ENCODE measurements at regions not wholly inside any gene's neighbourhood (a gene's known extent, or its start where the extent isn't known, plus 50 kb on each side); places are given as distances from the start of the nearest gene placed in this dataset.
A peak's percentile ranks its signal among the peaks of the same experiment; 100 is the strongest.

DNA sequence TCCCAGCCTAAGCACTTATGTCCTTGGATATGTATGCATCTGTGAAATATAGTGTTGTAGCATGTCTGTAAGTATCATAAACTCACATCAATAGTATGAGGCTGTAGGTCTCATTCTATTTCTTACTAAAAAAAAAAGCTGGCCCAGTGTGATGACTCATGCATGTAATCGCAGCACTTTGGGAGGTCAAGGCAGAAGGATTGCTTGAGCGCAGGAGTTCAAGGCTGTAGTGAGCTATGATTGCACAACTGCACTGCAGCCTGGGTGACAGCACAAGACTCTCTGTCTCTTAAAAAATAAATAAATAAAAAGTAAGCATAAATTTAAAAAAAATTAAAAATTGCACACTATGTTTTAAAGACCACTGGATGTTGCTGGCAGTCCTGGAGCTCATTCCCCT is 79.1 kb upstream of the SPATA13 start:
- DNase-seq (ENCODE audit: low spot score) = no peak

DNA sequence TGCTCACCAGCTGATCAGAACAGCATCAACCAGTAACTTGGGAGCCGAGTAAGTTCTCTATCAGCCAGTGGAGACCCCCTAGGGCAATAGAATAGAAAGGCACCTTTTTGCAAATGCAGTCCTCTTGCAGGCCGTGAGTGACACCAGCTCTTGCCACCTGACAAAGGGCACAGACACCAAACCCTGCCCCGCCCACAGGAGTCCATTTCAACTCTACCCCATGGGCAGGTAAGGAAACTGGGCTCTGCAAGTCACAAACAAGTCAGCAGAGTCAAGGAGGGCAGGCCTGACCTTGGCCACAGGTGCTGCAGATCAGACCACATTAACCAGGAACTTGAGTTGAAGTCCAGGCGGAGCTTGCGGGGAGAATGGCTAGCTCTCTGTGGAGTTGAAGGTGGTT is 77.4 kb upstream of the SPATA13 start:
- DNase-seq (ENCODE audit: low spot score) = no peak

DNA sequence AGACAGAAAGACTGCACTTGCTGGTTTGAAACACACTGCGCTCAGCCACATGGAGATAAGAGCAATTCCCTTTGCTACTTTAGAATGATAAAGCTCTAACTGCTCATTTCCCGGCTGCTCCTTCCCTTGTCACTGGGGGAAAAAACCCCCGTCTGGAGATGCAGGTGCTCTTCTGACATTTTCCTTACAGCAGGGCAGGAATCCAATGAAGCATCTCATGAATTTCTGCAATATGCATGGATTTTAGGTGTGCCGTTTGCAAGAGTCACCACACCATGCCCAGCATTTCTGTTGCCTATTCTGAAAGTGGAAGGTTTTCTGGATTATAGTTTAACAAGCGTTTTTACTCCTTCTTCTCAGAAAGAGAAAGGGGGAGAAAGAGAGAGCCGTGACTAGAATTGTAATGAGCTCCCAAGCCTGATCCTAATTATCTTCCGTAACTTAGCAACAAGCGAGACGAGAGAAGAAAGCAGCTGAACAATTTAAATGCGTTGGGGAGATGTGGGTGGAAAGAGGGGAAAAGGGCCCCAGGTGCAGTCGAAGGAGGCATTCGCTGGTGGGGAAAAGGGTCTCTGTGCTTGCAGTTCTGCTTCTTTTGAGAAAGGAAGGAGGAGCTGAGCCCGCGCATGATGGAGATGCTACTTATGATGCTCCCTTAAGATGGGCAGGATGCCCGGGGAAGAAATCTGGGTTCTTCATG is 76.6 kb upstream of the SPATA13 start:
- DNase-seq (ENCODE audit: low spot score) = no peak

DNA sequence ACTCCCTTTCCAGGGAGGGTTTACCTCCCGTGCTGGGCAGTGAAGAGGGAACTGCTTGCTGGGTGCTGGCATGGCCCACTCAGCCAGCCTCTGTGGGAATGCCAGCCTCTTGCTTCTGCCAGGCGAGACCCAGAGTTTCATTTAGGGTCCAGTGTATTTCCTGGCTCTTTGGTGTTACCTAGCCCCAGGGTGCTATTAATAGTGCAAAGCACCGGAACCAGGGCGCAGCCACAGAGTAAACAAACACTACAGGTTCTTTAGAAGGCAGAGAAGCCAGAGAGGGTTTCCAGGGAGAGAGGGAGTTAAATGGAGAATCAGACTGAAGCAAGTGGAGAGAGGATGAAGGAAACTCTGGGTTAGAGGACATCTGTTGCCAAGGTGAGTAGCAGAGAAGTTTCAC is 74.9 kb upstream of the SPATA13 start:
- DNase-seq (ENCODE audit: low spot score) = no peak

DNA sequence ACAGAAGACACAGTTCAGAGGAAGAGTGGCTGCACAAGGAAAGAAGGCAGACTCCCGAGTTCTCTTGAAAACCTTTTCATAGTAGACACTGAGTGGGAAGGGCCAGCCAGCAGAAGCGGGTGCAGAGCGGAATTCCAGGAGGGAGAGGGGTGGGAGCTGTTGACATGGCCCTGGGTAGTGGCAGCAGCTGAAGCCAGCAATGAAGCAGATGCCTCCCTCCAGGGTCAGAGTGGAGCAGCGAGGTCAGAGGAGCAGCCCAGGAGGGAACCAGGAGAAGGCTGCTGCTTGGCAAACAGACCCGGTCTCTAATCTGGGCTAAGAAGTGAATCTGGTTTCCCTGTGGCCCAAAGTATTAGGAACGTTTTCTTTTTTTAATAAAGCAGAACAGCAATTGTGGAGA is 73.9 kb upstream of the SPATA13 start:
- no peak for DNase-seq (ENCODE audit: low spot score)

DNA sequence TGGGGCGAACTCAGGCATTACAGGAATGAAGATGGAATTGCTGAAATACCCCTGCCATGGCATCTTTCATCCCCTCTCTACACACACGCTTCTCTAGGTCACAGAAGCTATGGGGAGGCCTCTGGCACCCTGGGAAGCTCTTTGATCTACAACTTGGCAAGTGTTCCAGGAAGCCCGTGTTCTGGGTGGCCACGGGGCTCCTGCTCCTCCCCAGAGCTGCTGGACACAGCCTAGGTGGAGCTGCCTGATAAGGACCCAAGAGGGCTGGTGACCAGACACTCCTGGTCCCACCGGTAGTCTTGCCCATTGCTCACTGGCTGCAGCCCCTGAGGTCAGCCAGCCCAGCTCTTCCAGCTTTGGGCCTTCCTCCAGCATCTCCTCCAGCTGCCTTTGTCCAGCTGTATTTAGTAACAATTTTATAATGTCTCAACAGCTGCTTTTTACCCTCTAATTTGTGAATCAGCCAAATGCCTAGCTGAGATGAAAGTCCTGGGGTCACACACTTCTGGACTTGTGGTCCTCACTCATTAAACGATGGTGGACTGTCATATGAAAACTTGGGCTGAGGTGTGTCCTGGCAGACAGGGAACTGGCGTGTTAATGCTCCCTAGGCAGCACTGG is 72.8 kb upstream of the SPATA13 start:
- no peak for DNase-seq (ENCODE audit: low spot score)

DNA sequence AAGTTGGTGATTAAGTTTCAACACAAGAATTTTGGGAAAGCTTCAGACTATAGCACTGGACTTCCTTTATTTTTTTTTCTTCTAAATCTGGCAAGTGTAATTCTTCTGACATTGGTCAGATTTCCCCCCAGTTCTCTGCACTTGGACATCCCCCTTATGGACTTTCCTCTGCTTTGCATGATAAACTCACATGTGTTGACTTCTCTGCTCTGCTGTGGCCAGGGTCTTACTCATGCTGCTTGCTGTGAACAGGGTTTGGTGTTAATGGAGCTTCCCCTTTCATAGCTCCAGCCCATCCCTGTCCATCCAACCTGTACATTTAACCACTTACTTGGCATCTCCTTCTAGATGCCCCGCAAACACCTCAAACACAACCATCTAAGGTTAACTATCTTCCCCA is 70.5 kb upstream of the SPATA13 start:
- DNase-seq (ENCODE audit: low spot score) = no peak

DNA sequence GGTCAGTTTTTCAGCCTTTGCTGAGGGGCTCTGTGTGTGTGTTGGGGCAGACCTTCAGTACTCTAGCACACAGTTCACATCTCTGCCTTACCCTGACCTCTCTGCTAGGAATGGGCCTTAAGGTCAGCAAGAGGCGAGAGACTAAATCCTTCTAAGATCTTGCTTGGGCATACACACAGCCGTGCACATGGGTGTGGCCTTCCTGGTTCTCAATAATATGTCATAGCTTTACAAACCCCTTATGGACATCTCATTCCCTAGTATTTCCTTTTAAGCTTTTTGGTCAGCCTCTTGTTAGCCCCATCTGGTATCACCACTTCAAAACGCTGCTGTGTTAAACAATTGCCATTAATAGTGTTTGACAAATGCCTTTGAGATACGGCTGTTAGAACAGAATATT is 69.4 kb upstream of the SPATA13 start:
- DNase-seq (ENCODE audit: low spot score) = no peak

DNA sequence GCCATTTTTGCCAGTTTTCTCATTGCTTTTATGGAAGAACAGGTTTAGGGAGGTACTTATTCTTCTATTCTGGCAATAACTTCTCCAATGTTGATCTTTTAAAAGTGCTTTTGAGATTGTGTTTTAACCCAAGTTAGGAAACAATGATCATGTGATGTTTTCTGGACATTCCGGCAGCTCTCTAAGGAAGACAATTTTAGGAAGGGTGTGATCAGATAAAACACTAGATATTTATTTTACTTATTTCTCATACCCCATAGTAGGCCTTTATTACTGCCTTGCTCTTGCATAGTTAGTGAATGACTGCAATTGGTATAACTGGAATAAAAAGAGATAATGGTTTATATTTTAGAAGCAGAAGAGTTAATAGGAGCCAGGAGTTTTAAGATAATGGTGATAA is 68.4 kb upstream of the SPATA13 start:
- DNase-seq (ENCODE audit: low spot score) = no peak

DNA sequence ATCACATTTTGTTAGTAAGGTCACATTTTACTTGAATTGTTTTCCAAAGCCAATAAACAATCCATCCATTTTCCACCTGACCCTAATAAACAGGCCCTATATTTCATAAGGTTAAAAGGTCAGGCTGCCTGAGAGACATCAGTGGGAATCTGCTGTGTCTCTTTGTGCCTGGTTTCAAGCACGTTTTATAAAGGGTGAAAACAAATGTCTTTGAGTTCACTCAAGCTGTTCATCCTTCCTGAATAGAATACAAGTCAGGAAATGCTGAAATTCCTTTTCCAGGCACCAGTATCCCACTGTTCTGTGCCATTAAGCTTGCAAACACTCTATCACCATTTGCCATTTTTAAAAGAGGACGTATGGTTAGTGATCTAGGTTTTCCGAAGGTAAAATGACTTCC is 67.5 kb upstream of the SPATA13 start:
- no peak for DNase-seq (ENCODE audit: low spot score)

DNA sequence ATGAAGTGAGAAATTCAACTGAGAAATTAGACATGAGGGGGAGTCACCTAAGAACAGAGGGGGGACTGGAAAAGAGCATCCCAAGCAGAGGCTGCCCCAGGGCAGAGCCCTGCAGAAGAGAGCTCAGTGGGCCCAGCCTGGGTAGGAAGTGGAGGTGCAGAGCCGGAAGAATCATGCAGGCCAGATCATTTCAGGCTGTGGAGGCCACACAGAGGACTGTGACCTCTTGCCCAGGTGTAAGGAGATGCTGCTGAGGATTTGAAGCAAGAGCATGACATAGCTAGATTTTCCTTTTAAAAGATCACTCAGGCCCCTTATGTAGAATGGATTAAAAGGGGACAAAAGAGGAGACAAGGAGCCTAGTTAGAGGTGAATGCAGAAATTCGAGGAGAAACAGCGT is 63.9 kb upstream of the SPATA13 start:
- DNase-seq (ENCODE audit: low spot score) = no peak

DNA sequence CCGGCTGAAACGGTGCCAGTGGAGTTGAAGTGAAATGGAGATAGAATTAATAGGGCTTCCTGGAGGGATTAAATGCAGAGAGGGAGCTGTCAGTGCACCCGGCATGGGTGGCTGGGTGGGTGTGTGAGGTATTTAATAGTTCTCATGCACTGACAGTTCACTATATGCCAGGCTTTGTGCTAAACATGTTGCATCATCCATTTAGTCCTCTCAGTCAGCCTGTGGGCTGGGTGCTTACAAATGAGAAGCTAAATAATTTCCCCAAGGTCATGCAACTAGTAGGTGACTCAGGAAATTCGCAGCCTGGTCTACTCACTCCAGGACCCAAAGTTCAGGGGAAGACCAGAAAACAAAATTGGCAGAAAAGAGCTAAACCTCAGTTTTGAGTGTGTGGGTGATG is 63.5 kb upstream of the SPATA13 start:
- DNase-seq (ENCODE audit: low spot score) = no peak

DNA sequence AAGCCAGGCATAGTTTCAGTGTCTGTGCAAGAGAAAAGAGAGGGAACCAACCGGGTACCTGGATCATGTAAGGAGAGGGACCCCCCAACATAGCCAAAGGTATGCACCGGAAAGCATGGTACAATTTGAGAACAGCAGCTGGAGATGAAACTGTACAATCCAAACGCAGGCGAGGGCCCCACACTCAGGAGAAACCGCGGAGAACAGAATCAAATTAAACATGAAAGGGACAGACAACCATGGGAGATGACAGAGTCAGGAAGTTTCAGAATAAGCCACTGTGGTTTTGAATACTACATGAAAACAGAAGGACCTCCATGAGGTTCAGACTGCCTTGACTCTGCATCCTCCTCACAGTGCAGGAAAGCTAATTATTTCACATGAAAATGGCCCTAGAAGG is 62.9 kb upstream of the SPATA13 start:
- DNase-seq (ENCODE audit: low spot score) = peak; percentile 2

DNA sequence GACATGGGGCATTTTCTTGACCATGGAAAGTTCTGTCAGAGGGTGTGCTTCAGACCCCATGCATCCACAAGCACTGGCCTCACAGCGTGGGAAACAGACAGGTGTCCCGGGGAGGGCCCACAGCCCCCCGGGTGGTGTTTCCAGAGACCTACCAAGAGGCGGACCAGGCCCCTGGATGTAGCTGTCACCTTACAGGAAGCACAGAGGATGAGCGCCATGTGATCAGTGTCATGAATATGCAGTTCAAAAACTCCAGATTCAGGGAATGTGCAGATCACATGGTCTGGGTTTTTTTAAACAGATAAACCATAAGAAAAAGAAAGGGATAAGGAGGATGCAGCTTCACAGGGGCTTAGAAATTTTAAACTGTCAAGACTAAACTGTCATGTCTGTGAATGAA is 61.0 kb upstream of the SPATA13 start:
- no peak for DNase-seq (ENCODE audit: low spot score)

DNA sequence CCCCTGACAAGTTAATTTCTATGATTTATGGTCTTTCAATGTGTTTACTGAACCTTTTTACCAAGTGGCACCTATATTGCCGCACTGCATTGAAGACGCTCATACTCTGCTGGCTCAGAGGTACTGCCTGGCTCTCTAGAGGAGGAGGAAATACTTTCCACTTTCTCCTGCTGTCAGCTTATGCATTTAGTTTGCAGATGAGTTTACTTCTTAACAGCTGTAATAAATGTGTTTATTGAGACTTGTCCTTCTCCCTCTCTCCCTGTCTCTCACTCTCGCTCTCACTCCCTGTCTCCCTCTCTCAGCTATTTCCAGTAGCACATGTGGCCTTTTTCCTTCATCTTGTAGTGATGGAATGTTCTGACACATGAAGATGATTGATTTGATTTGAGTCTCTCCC is 60.3 kb upstream of the SPATA13 start:
- no peak for DNase-seq (ENCODE audit: low spot score)

DNA sequence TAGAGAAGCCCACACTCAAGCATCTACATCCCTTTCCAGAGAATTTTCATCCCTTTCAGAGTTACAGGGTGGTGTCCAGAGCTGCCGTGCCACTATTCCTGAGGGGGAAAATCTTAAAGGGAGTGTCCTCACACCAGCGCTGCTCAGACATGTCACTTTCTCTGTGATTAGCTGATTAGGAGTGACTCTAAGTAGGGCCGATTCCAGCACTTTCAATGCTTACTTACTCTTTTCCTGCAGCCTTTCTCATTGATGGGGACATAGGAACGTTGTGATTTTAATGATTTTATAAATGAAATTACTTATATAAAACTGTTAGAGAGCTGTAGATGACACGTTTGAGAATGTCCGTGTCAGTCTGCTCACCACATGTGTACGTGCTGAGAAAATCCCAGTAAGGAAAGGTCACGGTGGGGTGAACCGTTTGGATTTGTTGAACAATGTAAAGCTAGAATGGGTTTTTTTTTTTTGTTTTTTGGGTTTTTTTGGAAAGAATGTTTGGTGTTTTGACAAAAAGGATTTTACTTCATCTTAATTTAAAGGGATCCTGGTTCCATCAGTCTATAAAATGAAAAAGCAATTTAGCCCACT is 56.6 kb upstream of the SPATA13 start:
- no peak for DNase-seq (ENCODE audit: low spot score)

DNA sequence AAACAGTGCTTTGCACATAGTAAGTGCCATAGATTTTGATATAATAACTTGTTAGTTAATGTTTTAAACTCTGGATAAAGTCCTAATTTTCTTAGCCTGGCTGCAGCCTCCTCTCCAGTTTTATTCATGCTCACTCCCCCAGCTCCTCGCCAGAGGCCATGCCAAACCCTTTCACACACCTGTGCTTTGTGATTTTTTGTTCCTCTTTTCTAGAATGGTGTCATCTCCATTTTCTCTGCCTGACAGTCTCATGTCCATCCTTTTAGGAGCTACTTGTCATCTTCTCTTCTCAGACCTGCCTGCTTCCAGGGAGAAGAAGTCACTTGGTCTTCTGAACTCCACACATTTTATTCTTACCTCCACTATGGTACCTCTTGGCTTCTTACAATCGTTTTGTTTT is 55.8 kb upstream of the SPATA13 start:
- DNase-seq (ENCODE audit: low spot score) = no peak

DNA sequence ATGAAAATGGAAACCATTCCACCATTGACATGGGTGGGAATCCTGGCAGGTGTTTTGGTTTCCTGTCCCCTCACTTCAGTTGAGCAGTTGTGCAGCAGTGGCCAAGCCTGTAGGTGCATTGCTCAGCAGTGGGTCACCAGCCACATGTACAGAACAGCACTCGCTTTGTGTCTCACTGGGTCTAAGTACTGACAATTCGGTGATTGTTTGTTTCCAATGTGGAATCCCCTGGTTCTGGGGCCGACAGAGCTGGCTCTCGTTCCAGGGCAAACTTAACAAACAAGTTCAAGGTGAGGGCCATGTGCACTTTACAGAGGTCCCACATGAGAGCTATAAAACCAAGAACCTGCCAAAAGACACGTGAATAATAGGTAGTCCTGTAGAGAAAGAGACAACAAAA is 54.1 kb upstream of the SPATA13 start:
- DNase-seq (ENCODE audit: low spot score) = no peak

DNA sequence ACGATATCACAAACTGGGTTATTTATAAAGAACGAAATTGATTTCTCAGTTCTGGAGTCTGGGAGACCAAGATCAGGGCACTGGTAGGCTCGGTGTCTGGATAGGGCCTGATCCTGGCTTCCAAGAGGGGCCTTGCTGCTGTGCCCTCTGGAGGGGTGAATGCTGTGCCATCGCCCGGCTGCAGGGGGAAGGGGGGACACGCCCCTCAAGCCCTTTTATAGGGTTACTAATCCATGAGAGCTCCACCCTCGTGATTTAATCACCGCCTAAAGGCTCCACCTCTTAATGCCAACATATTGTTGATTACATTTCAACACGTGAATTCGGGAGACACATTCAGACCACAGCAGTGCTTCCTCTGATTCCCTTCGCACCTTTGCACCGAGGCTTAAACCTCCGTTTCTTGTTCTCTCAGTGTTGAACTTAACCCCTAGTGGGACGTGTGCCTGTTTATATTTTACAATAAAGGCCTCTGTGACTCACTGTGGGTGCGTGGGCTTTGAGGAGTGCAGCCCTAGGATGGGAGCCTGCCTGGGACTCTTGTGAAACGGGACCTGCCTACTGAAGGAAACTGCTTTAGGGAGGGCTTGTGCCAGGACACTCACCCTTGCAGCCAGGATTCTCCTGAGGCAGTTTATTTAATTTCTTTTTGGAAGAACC is 52.4 kb upstream of the SPATA13 start:
- no peak for DNase-seq (ENCODE audit: low spot score)

DNA sequence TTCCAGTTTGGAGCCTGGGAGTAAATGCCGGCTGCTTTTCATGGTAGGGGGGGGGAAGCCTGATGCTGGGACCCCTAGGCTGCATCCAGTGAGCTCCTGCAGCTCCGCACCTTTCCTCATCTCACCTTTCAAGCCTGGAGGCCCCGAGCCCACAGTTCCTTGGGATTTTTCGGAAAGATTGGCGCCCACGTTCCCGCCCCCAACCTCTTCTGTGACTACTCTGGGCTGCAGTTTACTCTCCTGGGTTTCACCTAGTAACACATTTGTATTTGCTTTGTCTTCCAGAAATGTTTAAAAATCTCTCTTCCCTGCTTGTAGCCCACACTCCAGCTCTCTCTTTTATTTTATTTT is 51.9 kb upstream of the SPATA13 start:
- no peak for DNase-seq (ENCODE audit: low spot score)

DNA sequence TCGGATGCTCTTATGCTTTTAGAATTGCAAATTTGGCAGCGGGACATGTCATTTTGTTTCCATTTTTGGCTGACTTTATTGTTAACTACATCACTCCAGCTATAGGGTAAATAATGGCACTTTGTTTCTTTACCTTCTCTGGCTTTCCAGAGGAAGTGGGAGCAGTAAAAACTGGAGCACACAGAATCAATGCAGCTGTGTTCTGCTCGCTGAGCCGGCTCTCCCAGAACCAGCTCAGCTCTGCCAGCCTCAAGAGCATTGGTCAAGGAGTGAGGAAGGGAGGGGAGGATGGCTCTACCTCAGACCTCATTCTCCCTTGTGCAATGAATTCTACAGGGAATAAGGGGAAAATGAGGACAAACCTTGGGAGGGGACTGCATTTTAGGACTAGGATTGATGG is 50.5 kb upstream of the SPATA13 start:
- DNase-seq (ENCODE audit: low spot score) = no peak
